SK-N-SH (cell line): ENCODE measurements at regions not wholly inside any gene's neighbourhood (a gene's known extent, or its start where the extent isn't known, plus 50 kb on each side); places are given as distances from the start of the nearest gene placed in this dataset.

Experiments used
- CTCF ChIA-PET: fragments of 300-600, 350-600 bp; formaldehyde crosslinking; extraction: SDS; loops from one replicate; lab custom pipeline; 2021; lab: Yijun Ruan, JAX
- POLR2A ChIA-PET: fragments of 350-600 bp; sonication (Branson Sonifier 250); formaldehyde crosslinking; extraction: SDS; loops from one replicate; lab custom pipeline; 2020; ENCODE audit warnings: antibody characterized with exemption, inconsistent platforms; lab: Yijun Ruan, JAX
- DNase-seq: peaks from one replicate; pipeline ENCODE4 v3.0.0; 2012
- H2AFZ ChIP-seq: fragments of 200-600 bp; sonication (generic); 2 replicates; pipeline ENCODE4 v1.8.1; 2016; ENCODE audit warnings: antibody characterized with exemption, mild to moderate bottlenecking, low read depth
- H3F3A ChIP-seq: fragments of 200-600 bp; sonication (generic); replicated peaks from 2 replicates; pipeline ENCODE3; 2016; ENCODE audit warnings: antibody characterized with exemption, mild to moderate bottlenecking; ENCODE audit not compliant: insufficient read depth
- H3K27ac ChIP-seq, 2 experiments: fragments of 200-500 bp in 1 of 2; fragments of 200-600 bp in 1 of 2; sonication (Bioruptor generic) in 1 of 2; sonication (generic), shearing (Covaris generic) in 1 of 2; 2 replicates each; pipeline versions ENCODE4 v1.5.1 to v1.6.1; 2014 to 2016; ENCODE audit warnings: low read depth in 2 of 2, inconsistent platforms in 1 of 2, low read length in 1 of 2, mild to moderate bottlenecking in 1 of 2, mixed read lengths in 1 of 2
- H3K27me3 ChIP-seq: fragments of 200-600 bp; sonication (generic), shearing (Covaris generic); 2 replicates; pipeline ENCODE4 v1.6.1; 2016; ENCODE audit warnings: mixed run types; ENCODE audit not compliant: insufficient read depth
- H3K36me3 ChIP-seq, 2 experiments: fragments of 200-500 bp in 1 of 2; fragments of 200-600 bp in 1 of 2; sonication (Bioruptor generic) in 1 of 2; sonication (generic) in 1 of 2; replicated peaks in 1 of 2; 2 replicates each; pipeline versions ENCODE3 to v1.5.1; 2014 to 2016; ENCODE audit warnings: low read length in 1 of 2, mild to moderate bottlenecking in 1 of 2; ENCODE audit not compliant: insufficient read depth in 2 of 2, control insufficient read depth in 1 of 2
- H3K4me1 ChIP-seq, 2 experiments: fragments of 200-500 bp in 1 of 2; fragments of 200-600 bp in 1 of 2; sonication (Bioruptor generic) in 1 of 2; sonication (generic), shearing (Covaris generic) in 1 of 2; 2 replicates each; pipeline versions ENCODE4 v1.5.1 to v1.6.1; 2014 to 2016; ENCODE audit warnings: low read depth in 1 of 2, low read length in 1 of 2, mixed run types in 1 of 2; ENCODE audit not compliant: insufficient read depth in 2 of 2, control insufficient read depth in 1 of 2
- H3K4me2 ChIP-seq: fragments of 200-600 bp; sonication (generic), shearing (Covaris generic); 2 replicates; pipeline ENCODE4 v1.6.1; 2017; ENCODE audit warnings: mixed run types
- H3K4me3 ChIP-seq, 2 experiments: fragments of 200-500 bp in 1 of 2; fragments of 200-600 bp in 1 of 2; sonication (Bioruptor generic) in 1 of 2; sonication (generic), shearing (Covaris generic) in 1 of 2; 2 replicates each; pipeline versions ENCODE4 v1.5.1 to v1.8.1; 2014 to 2016; ENCODE audit warnings: low read depth in 2 of 2, inconsistent platforms in 1 of 2, low read length in 1 of 2, mild to moderate bottlenecking in 1 of 2, mixed read lengths in 1 of 2, moderate library complexity in 1 of 2
- H3K79me2 ChIP-seq: fragments of 200-600 bp; sonication (generic); 2 replicates; pipeline ENCODE4 v1.8.1; 2017; ENCODE audit warnings: mild to moderate bottlenecking; ENCODE audit not compliant: insufficient read depth
- H3K9ac ChIP-seq: fragments of 200-600 bp; sonication (generic); 2 replicates; pipeline ENCODE4 v1.6.1; 2017; ENCODE audit warnings: mixed run types
- H3K9me2 ChIP-seq: fragments of 200-600 bp; sonication (generic); 2 replicates; pipeline ENCODE4 v1.6.1; 2017; ENCODE audit warnings: mixed run types
- H3K9me3 ChIP-seq: fragments of 200-600 bp; sonication (generic); 2 replicates; pipeline ENCODE4 v1.6.1; 2017; ENCODE audit warnings: mixed run types, mild to moderate bottlenecking, moderate library complexity
- H4K20me1 ChIP-seq: fragments of 200-600 bp; sonication (generic); 2 replicates; pipeline ENCODE4 v1.6.1; 2017; ENCODE audit warnings: mild to moderate bottlenecking, mixed run types; ENCODE audit not compliant: insufficient read depth
- CHD2 ChIP-seq: fragments of 150-350 bp; IDR thresholded peaks from 2 replicates; pipeline ENCODE4 v1.6.1; 2018; ENCODE audit warnings: low read length; ENCODE audit not compliant: partially characterized antibody
- EP300 ChIP-seq, 2 experiments: IDR thresholded peaks; 2 replicates each; pipeline versions ENCODE4 v1.4.0 to v1.6.1; 2012; ENCODE audit warnings: borderline replicate concordance in 1 of 2, low read depth in 1 of 2, low read length in 1 of 2
- FOSL2 ChIP-seq: IDR thresholded peaks from 2 replicates; pipeline ENCODE4 v1.4.0; 2012; ENCODE audit warnings: low read depth, mild to moderate bottlenecking, moderate library complexity, borderline replicate concordance
- GATA2 ChIP-seq: sonication (generic); formaldehyde crosslinking; IDR thresholded peaks from 2 replicates; pipeline ENCODE4 v1.5.0; 2020; ENCODE audit warnings: mild to moderate bottlenecking, missing genetic modification reagents
- MEF2A ChIP-seq: IDR thresholded peaks from 2 replicates; pipeline ENCODE4 v1.4.0; 2012; ENCODE audit warnings: low read depth, borderline replicate concordance
- MXI1 ChIP-seq: IDR thresholded peaks from 2 replicates; pipeline ENCODE4 v1.6.1; 2012; ENCODE audit warnings: mild to moderate bottlenecking, low read depth, low read length, improper control_type of control experiment
- NFIC ChIP-seq: IDR thresholded peaks from 2 replicates; pipeline ENCODE4 v1.4.0; 2012; ENCODE audit warnings: borderline replicate concordance
- NRF1 ChIP-seq: IDR thresholded peaks from 2 replicates; pipeline ENCODE4 v1.6.1; 2012; ENCODE audit warnings: low read depth, mild to moderate bottlenecking, low read length
- SIN3A ChIP-seq: IDR thresholded peaks from 2 replicates; pipeline ENCODE4 v1.6.1; 2012; ENCODE audit warnings: low read depth, mild to moderate bottlenecking, low read length, moderate library complexity, borderline replicate concordance
- SMC3 ChIP-seq: IDR thresholded peaks from 2 replicates; pipeline ENCODE4 v1.6.1; 2012; ENCODE audit warnings: low read depth, low read length, improper control_type of control experiment
- TAF1 ChIP-seq: IDR thresholded peaks from 2 replicates; pipeline ENCODE4 v1.6.1; 2012; ENCODE audit warnings: low read depth, mild to moderate bottlenecking, low read length, moderate library complexity, borderline replicate concordance
- TCF12 ChIP-seq: IDR thresholded peaks from 2 replicates; pipeline ENCODE4 v1.4.0; 2012
- TEAD4 ChIP-seq: IDR thresholded peaks from 2 replicates; pipeline ENCODE4 v1.4.0; 2012; ENCODE audit warnings: mild to moderate bottlenecking, borderline replicate concordance; ENCODE audit not compliant: insufficient read depth
- WGBS: methylation state at CpG from one replicate; pipeline ENCODE4 v1.1.6; 2017; ENCODE audit warnings: low lambda C conversion rate; 5-methylcytosine and 5-hydroxymethylcytosine counted together
- TF ChIP-seq, protein P1 (sequence below): IDR thresholded peaks from 2 replicates; pipeline ENCODE4 v1.4.0; 2012; ENCODE audit warnings: low read depth
- TF ChIP-seq, protein P2 (sequence below): IDR thresholded peaks from 2 replicates; pipeline ENCODE4; 2012
- TF ChIP-seq, protein P3 (sequence below): IDR thresholded peaks from 2 replicates; pipeline ENCODE4 v1.6.1; 2012; ENCODE audit warnings: mild to moderate bottlenecking, low read depth, low read length, moderate library complexity
- TF ChIP-seq, protein P4 (sequence below): fragments of 200-600 bp; sonication (generic); IDR thresholded peaks from 2 replicates; pipeline ENCODE4 v1.6.1; 2017; ENCODE audit warnings: antibody characterized with exemption, mild to moderate bottlenecking, moderate library complexity
- TF ChIP-seq, protein P5 (sequence below): IDR thresholded peaks from 2 replicates; pipeline ENCODE4 v1.4.0; 2012; ENCODE audit warnings: low read depth, borderline replicate concordance

DNA sequence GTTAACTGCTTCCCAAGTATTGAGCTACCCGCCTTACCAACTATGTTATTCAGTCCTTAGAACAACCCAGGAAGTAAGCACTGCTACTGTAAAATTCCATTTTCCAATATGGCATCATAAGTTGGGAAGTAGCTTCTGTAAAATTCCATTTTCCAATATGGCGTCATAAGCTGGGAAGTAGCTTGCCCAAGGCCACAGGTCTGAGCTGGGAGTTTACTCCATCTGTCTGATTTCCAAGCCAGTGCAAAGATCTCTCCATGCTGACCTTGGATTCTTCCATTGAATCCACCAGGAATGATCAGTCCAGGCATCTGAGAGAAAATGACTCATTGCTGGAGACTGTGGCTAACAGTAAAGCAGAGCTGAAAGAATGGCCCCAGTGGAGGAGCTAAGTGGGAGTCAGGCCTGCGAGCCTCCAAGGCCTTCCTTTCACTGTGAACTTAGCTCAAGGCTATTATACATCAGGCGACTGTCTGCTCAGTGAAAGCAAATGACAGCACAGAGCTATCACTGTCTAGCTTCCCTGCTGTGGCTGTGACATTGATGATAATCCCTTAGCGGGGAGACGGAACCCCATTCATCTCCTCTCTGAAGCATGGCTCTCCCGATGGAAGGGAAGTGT is 430.4 kb downstream of the HAPSTR1 start:
- CTCF ChIA-PET, result interaction anchor here (0.8 kb wide), 1 partner anchor 9 kb away, joined by 3 read pairs; no protein-coding TSS in a partner anchor
- Histone ChIP-seq H3K9me3 (no peaks in the 10 kb centered on the region), H3K9ac (no peak overlapping the region), H2AFZ (no peak overlapping the region), H4K20me1 (no peaks in the 10 kb centered on the region), H3K36me3 (no peaks in the 10 kb centered on the region), H3K4me2 (no peak overlapping the region), H3K4me3 (no peak overlapping the region), H3K9me2 (no peaks in the 10 kb centered on the region), H3K27me3 (no peaks in the 10 kb centered on the region), H3K4me1 (peaks cover 0 to 3% of the 10 kb centered on the region in 2 experiments; a peak in 1 of 4 replicates), H3F3A (no peaks in the 10 kb centered on the region), H3K27ac (no peak overlapping the region), H3K79me2 (no peaks in the 10 kb centered on the region)
- 30% methylated on average over 7 of the region's 7 CpGs for WGBS
- TF ChIP-seq SIN3A (no peak), TEAD4 (no peak)
- TF ChIP-seq, protein P1, sequence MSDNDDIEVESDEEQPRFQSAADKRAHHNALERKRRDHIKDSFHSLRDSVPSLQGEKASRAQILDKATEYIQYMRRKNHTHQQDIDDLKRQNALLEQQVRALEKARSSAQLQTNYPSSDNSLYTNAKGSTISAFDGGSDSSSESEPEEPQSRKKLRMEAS, result no peak
- POLR2A ChIA-PET, result no interaction called here
- no peak for DNase-seq

DNA sequence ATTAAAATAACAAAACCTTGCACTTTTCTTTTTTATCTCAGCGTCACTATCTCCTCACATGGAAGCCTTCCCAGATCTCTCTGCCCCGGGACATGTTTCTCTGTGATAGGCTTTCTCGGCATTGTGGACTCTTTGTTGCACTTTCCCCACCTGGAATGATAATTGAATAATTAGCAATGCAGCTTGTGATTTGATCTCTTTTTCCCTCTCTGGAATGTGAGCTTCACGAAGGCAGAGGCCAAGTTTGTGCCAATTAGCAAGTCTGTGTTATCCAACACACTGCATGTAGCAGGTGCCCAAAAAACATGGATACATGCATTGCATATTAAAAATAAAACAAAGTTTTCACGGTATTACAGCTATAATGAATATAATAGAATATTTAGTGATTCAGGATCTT is 431.2 kb downstream of the HAPSTR1 start:
- CTCF ChIA-PET, result interaction anchor here (0.8 kb wide), 1 partner anchor 10 kb away, joined by 3 read pairs; no protein-coding TSS in a partner anchor
- no peaks in the 10 kb centered on the region for H4K20me1 ChIP-seq

More for the DNA sequence above, 431.2 kb downstream of the HAPSTR1 start:
- no peak overlapping the region for H3K9ac ChIP-seq
- under 1% methylated on average over 5 of the region's 5 CpGs for WGBS
- no peaks in the 10 kb centered on the region for H3K27me3 ChIP-seq
- H3K9me3 ChIP-seq, result no peaks in the 10 kb centered on the region
- POLR2A ChIA-PET, result no interaction called here
- H3K36me3 ChIP-seq, result no peaks in the 10 kb centered on the region
- H3F3A ChIP-seq, result no peaks in the 10 kb centered on the region
- H3K4me1 ChIP-seq, result peaks cover 0 to 3% of the 10 kb centered on the region in 2 experiments; a peak in 1 of 4 replicates
- H3K79me2 ChIP-seq, result no peaks in the 10 kb centered on the region
- no peak for DNase-seq
- H3K9me2 ChIP-seq, result no peaks in the 10 kb centered on the region
- TF ChIP-seq, protein P2, sequence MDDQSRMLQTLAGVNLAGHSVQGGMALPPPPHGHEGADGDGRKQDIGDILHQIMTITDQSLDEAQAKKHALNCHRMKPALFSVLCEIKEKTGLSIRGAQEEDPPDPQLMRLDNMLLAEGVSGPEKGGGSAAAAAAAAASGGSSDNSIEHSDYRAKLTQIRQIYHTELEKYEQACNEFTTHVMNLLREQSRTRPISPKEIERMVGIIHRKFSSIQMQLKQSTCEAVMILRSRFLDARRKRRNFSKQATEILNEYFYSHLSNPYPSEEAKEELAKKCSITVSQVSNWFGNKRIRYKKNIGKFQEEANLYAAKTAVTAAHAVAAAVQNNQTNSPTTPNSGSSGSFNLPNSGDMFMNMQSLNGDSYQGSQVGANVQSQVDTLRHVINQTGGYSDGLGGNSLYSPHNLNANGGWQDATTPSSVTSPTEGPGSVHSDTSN, result no peak
- TF ChIP-seq, protein P3, sequence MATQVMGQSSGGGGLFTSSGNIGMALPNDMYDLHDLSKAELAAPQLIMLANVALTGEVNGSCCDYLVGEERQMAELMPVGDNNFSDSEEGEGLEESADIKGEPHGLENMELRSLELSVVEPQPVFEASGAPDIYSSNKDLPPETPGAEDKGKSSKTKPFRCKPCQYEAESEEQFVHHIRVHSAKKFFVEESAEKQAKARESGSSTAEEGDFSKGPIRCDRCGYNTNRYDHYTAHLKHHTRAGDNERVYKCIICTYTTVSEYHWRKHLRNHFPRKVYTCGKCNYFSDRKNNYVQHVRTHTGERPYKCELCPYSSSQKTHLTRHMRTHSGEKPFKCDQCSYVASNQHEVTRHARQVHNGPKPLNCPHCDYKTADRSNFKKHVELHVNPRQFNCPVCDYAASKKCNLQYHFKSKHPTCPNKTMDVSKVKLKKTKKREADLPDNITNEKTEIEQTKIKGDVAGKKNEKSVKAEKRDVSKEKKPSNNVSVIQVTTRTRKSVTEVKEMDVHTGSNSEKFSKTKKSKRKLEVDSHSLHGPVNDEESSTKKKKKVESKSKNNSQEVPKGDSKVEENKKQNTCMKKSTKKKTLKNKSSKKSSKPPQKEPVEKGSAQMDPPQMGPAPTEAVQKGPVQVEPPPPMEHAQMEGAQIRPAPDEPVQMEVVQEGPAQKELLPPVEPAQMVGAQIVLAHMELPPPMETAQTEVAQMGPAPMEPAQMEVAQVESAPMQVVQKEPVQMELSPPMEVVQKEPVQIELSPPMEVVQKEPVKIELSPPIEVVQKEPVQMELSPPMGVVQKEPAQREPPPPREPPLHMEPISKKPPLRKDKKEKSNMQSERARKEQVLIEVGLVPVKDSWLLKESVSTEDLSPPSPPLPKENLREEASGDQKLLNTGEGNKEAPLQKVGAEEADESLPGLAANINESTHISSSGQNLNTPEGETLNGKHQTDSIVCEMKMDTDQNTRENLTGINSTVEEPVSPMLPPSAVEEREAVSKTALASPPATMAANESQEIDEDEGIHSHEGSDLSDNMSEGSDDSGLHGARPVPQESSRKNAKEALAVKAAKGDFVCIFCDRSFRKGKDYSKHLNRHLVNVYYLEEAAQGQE, result no peak
- no peak for TF ChIP-seq SMC3
- TF ChIP-seq TCF12, result no peak
- TF ChIP-seq MXI1, result no peak
- TF ChIP-seq GATA2 (CRISPR knock-in tag), result no peak
- no peak for TF ChIP-seq NRF1
- TF ChIP-seq MEF2A, result no peak
- no peak for TF ChIP-seq TEAD4
- no peak for TF ChIP-seq FOSL2
- TF ChIP-seq EP300 (IDR thresholded peaks at IDR 0.05; ENCODE audit: borderline replicate concordance in 1 of 2, low read depth in 1 of 2, low read length in 1 of 2), result no peak
- no peak for TF ChIP-seq NFIC
- TF ChIP-seq, protein P4, sequence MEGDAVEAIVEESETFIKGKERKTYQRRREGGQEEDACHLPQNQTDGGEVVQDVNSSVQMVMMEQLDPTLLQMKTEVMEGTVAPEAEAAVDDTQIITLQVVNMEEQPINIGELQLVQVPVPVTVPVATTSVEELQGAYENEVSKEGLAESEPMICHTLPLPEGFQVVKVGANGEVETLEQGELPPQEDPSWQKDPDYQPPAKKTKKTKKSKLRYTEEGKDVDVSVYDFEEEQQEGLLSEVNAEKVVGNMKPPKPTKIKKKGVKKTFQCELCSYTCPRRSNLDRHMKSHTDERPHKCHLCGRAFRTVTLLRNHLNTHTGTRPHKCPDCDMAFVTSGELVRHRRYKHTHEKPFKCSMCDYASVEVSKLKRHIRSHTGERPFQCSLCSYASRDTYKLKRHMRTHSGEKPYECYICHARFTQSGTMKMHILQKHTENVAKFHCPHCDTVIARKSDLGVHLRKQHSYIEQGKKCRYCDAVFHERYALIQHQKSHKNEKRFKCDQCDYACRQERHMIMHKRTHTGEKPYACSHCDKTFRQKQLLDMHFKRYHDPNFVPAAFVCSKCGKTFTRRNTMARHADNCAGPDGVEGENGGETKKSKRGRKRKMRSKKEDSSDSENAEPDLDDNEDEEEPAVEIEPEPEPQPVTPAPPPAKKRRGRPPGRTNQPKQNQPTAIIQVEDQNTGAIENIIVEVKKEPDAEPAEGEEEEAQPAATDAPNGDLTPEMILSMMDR, result no peak
- TF ChIP-seq, protein P1, result no peak
- TF ChIP-seq CHD2, result no peak
- TF ChIP-seq, protein P5, sequence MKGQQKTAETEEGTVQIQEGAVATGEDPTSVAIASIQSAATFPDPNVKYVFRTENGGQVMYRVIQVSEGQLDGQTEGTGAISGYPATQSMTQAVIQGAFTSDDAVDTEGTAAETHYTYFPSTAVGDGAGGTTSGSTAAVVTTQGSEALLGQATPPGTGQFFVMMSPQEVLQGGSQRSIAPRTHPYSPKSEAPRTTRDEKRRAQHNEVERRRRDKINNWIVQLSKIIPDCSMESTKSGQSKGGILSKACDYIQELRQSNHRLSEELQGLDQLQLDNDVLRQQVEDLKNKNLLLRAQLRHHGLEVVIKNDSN, result no peak
- no peak for TF ChIP-seq TAF1
- TF ChIP-seq, all 33 proteins: peak for 0
- no peak overlapping the region for H2AFZ ChIP-seq
- no peak overlapping the region for H3K4me2 ChIP-seq
- no peak overlapping the region for H3K4me3 ChIP-seq
- H3K27ac ChIP-seq, result no peak overlapping the region
